ENCODE measurements at regions not wholly inside any gene's neighbourhood (a gene's known extent, or its start where the extent isn't known, plus 50 kb on each side); places are given as distances from the start of the nearest gene placed in this dataset.
"Not testable (repeated sequence)": the region's sequence is repeated elsewhere in the genome, so short reads cannot be mapped to it uniquely, and the experiment has no call there.

- H3K4me3 ChIP-seq (ENCODE audit: low read depth in 1 of 2, low read length in 2 of 2); H3K27me3 ChIP-seq (ENCODE audit: low read depth, low read length); H3K4me1 ChIP-seq (ENCODE audit: control insufficient read depth in 1 of 2, insufficient read depth in 2 of 2, low read length in 2 of 2); H3K9me3 ChIP-seq (ENCODE audit: control insufficient read depth in 1 of 2, low read length in 2 of 2); H3K36me3 ChIP-seq (ENCODE audit: control insufficient read depth in 1 of 2, insufficient read depth in 2 of 2, low read length in 2 of 2); H3K27ac ChIP-seq (ENCODE audit: low read length): not testable (repeated sequence)
Measured at GRCh38 chr1:161454865-161455707, 50.2 kb upstream of the FCGR2A start.

- H3K27me3 ChIP-seq (ENCODE audit: low read depth, low read length); H3K4me3 ChIP-seq (ENCODE audit: low read depth in 1 of 2, low read length in 2 of 2); H3K27ac ChIP-seq (ENCODE audit: low read length); H3K4me1 ChIP-seq (ENCODE audit: control insufficient read depth in 1 of 2, insufficient read depth in 2 of 2, low read length in 2 of 2); H3K36me3 ChIP-seq (ENCODE audit: control insufficient read depth in 1 of 2, insufficient read depth in 2 of 2, low read length in 2 of 2); H3K9me3 ChIP-seq (ENCODE audit: control insufficient read depth in 1 of 2, low read length in 2 of 2): not testable (repeated sequence)
Measured at GRCh38 chr1:161453950-161454864, 51.0 kb upstream of the FCGR2A start.

DNA sequence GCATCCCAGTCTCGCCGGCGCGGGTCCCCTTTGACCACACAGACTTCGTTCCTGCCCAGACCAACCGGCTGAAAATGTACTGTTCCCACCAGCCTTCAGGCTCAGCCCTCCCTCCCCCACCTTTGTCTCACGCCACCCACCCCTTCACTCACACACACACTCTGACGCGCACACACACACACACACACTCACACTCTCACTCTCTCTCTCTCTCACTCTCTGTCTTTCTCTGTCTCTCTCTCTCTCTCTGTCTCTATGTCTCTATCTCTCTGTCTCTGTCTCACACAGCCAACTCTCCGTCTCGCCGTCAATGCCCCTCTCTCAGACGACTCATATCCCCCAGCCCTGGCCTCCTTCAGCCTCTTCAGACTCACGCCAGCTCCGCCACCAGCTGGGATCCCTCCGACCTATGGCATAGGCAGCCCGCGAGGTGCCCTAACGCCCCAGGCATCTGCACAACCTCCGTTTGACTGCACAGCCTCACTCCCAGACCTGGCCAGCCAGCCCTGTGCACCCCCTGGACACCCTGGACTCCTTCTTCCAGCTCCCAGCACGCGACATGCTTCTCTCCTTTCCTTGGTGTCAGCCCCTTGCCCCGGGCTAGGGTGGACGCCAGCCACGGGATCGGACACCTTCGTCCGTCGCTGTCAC, 53.4 kb upstream of the FCGR2A start:
- H3K4me3 ChIP-seq (ENCODE audit: low read depth in 1 of 2, low read length in 2 of 2); H3K27me3 ChIP-seq (ENCODE audit: low read depth, low read length); H3K9me3 ChIP-seq (ENCODE audit: control insufficient read depth in 1 of 2, low read length in 2 of 2); H3K4me1 ChIP-seq (ENCODE audit: control insufficient read depth in 1 of 2, insufficient read depth in 2 of 2, low read length in 2 of 2); H3K36me3 ChIP-seq (ENCODE audit: control insufficient read depth in 1 of 2, insufficient read depth in 2 of 2, low read length in 2 of 2); H3K27ac ChIP-seq (ENCODE audit: low read length): not testable (repeated sequence)

DNA sequence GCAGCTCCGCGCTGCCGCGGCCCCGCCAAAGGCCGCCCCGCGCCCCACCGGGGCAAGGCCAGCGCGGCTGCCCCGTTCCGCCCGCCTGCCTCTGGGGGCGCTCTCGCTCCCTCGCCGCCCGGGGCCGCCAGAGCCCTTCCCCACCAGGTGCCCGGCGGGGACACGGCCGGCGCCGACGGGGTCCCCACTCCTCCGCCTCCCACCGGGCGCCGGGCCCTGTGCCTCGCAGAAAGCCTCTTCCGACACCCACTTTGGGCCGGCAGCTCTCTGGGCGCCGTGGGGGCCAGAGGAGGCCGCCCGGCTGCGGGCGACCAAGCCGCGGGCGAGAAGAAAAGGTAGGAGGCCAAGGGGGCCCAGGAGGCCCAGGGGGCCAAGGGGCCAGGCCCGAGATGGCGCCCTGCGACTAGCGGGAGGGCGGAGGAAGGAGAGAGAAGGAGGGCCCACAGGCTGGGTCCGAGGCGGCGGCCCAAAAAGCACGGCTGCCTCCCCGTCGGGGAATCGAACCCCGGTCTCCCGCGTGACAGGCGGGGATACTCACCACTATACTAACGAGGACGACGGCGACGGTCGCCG, 57.4 kb upstream of the FCGR2A start:
- H3K4me3 ChIP-seq (ENCODE audit: low read depth in 1 of 2, low read length in 2 of 2); H3K9me3 ChIP-seq (ENCODE audit: control insufficient read depth in 1 of 2, low read length in 2 of 2); H3K36me3 ChIP-seq (ENCODE audit: control insufficient read depth in 1 of 2, insufficient read depth in 2 of 2, low read length in 2 of 2); H3K27ac ChIP-seq (ENCODE audit: low read length); H3K4me1 ChIP-seq (ENCODE audit: control insufficient read depth in 1 of 2, insufficient read depth in 2 of 2, low read length in 2 of 2); H3K27me3 ChIP-seq (ENCODE audit: low read depth, low read length): not testable (repeated sequence)

DNA sequence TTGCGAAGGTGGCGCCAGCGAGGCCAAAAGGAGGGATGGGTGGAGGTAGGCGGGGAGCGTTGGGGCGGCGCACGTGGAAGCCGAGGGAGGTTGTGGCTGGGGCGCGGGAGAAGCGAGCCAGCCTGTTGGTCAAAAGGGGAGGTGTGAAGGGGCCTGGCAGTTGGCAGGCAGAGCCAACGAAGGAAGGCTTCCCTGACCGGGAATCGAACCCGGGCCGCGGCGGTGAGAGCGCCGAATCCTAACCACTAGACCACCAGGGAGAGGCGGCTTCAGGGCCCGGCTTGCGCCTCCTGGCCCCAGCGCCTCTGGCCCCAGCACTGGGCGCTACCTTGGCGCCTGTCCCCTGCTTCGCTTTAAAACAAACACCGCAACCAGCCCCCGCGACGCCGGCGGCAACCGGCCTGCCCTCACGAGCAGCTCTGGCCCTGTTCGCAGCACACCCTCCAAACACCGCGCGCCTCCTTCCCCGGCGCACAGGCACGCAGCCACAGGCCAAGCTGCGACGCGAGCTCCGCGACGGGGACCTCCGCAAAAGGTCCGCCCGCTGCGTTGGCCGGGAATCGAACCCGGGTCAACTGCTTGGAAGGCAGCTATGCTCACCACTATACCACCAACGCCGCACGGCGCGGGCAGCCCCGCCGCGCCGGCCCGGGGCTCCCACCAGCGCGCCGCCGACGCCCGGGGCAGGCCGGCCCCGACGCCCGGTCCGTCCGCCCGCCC, 58.1 kb upstream of the FCGR2A start:
- not testable (repeated sequence) for H3K9me3 ChIP-seq (ENCODE audit: control insufficient read depth in 1 of 2, low read length in 2 of 2); H3K27ac ChIP-seq (ENCODE audit: low read length)

DNA sequence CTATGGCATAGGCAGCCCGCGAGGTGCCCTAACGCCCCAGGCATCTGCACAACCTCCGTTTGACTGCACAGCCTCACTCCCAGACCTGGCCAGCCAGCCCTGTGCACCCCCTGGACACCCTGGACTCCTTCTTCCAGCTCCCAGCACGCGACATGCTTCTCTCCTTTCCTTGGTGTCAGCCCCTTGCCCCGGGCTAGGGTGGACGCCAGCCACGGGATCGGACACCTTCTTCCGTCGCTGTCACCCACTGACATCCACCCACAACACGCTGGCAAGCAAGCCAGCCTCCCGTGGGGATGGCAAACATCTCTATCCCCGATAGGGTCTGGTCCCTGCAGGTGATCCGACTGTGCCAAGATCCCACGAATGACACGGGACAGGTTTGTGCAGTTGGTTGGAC, 60.5 kb upstream of the FCGR2A start:
- H3K36me3 ChIP-seq (ENCODE audit: control insufficient read depth in 1 of 2, insufficient read depth in 2 of 2, low read length in 2 of 2); H3K9me3 ChIP-seq (ENCODE audit: control insufficient read depth in 1 of 2, low read length in 2 of 2); H3K27ac ChIP-seq (ENCODE audit: low read length); H3K4me1 ChIP-seq (ENCODE audit: control insufficient read depth in 1 of 2, insufficient read depth in 2 of 2, low read length in 2 of 2); H3K27me3 ChIP-seq (ENCODE audit: low read depth, low read length); H3K4me3 ChIP-seq (ENCODE audit: low read depth in 1 of 2, low read length in 2 of 2): not testable (repeated sequence)

More for the DNA sequence above, 58.1 kb upstream of the FCGR2A start:
- not testable (repeated sequence) for H3K4me1 ChIP-seq (ENCODE audit: control insufficient read depth in 1 of 2, insufficient read depth in 2 of 2, low read length in 2 of 2); H3K36me3 ChIP-seq (ENCODE audit: control insufficient read depth in 1 of 2, insufficient read depth in 2 of 2, low read length in 2 of 2); H3K4me3 ChIP-seq (ENCODE audit: low read depth in 1 of 2, low read length in 2 of 2); H3K27me3 ChIP-seq (ENCODE audit: low read depth, low read length)

DNA sequence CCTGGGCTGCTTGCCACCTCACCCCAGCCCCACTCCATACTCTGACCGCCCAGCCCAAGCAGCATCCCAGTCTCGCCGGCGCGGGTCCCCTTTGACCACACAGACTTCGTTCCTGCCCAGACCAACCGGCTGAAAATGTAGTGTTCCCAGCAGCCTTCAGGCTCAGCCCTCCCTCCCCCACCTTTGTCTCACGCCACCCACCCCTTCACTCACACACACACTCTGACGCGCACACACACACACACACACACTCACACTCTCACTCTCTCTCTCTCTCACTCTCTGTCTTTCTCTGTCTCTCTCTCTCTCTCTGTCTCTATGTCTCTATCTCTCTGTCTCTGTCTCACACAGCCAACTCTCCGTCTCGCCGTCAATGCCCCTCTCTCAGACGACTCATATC, 61.0 kb upstream of the FCGR2A start:
- not testable (repeated sequence) for H3K4me3 ChIP-seq (ENCODE audit: low read depth in 1 of 2, low read length in 2 of 2); H3K36me3 ChIP-seq (ENCODE audit: control insufficient read depth in 1 of 2, insufficient read depth in 2 of 2, low read length in 2 of 2); H3K27ac ChIP-seq (ENCODE audit: low read length); H3K27me3 ChIP-seq (ENCODE audit: low read depth, low read length); H3K9me3 ChIP-seq (ENCODE audit: control insufficient read depth in 1 of 2, low read length in 2 of 2); H3K4me1 ChIP-seq (ENCODE audit: control insufficient read depth in 1 of 2, insufficient read depth in 2 of 2, low read length in 2 of 2)

GRCh38 chr1:161440312-161440894, 64.9 kb upstream of the FCGR2A start:
- Histone ChIP-seq H3K9me3 (ENCODE audit: control insufficient read depth in 1 of 2, low read length in 2 of 2) (peaks cover 0 to 3% of the 10 kb centered on the region in 2 donors), H3K27me3 (ENCODE audit: low read depth, low read length) (peaks cover 18% of the 10 kb centered on the region), H3K27ac (ENCODE audit: low read length) (no peak overlapping the region), H3K4me3 (ENCODE audit: low read depth in 1 of 2, low read length in 2 of 2) (peak overlapping the region in 1 of 2 donors; percentile 63), H3K36me3 (ENCODE audit: control insufficient read depth in 1 of 2, insufficient read depth in 2 of 2, low read length in 2 of 2) (no peaks in the 10 kb centered on the region), H3K4me1 (ENCODE audit: control insufficient read depth in 1 of 2, insufficient read depth in 2 of 2, low read length in 2 of 2) (peaks cover 0 to 6% of the 10 kb centered on the region in 2 donors)

- Histone ChIP-seq H3K36me3 (ENCODE audit: control insufficient read depth in 1 of 2, insufficient read depth in 2 of 2, low read length in 2 of 2) (no peaks in the 10 kb centered on the region), H3K9me3 (ENCODE audit: control insufficient read depth in 1 of 2, low read length in 2 of 2) (peaks cover 0 to 2% of the 10 kb centered on the region in 2 donors), H3K4me1 (ENCODE audit: control insufficient read depth in 1 of 2, insufficient read depth in 2 of 2, low read length in 2 of 2) (peaks cover 0 to 6% of the 10 kb centered on the region in 2 donors), H3K27ac (ENCODE audit: low read length) (no peak overlapping the region), H3K4me3 (ENCODE audit: low read depth in 1 of 2, low read length in 2 of 2) (peak overlapping the region in 1 of 2 donors; percentile 63), H3K27me3 (ENCODE audit: low read depth, low read length) (peaks cover 18% of the 10 kb centered on the region)
Measured at GRCh38 chr1:161439280-161440232, 65.7 kb upstream of the FCGR2A start.

DNA sequence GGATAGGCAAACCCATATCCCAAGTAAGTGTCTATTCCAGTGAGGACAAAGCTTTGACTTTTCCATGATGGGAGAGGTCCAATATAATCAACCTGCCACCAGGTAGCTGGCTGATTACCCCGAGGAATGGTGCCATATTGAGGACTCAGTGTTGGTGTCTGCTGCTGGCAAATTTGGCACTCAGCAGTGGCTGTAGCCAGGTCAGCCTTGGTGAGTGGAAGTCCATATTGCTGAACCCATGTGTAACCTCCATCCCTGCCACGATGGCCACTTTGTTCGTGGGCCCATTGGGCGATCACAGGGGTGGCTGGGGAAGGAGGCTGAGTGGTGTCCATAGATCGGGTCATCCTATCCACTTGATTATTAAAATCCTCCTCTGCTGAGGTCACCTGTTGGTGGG, 65.5 kb upstream of the CFAP126 start:
- H3K27ac ChIP-seq (ENCODE audit: low read length); H3K4me3 ChIP-seq (ENCODE audit: low read depth in 1 of 2, low read length in 2 of 2); H3K4me1 ChIP-seq (ENCODE audit: control insufficient read depth in 1 of 2, insufficient read depth in 2 of 2, low read length in 2 of 2); H3K27me3 ChIP-seq (ENCODE audit: low read depth, low read length); H3K36me3 ChIP-seq (ENCODE audit: control insufficient read depth in 1 of 2, insufficient read depth in 2 of 2, low read length in 2 of 2); H3K9me3 ChIP-seq (ENCODE audit: control insufficient read depth in 1 of 2, low read length in 2 of 2): not testable (repeated sequence)

Data from muscle layer of duodenum (tissue), 2 donors.